WTC11 (cell line): ENCODE measurements at regions not wholly inside any gene's neighbourhood (a gene's known extent, or its start where the extent isn't known, plus 50 kb on each side); places are given as distances from the start of the nearest gene placed in this dataset.

Experiments used
- CTCF ChIP-seq: fragments of 200-600 bp; IDR thresholded peaks from 2 replicates; pipeline ENCODE4 v1.8.0; 2022; ENCODE audit warnings: antibody characterized with exemption
- E2F1 ChIP-seq: sonication (generic); formaldehyde crosslinking; IDR thresholded peaks from 2 replicates; pipeline ENCODE4 v1.8.0; 2022; ENCODE audit warnings: mild to moderate bottlenecking, missing genetic modification reagents
- FOXP1 ChIP-seq: sonication (generic); formaldehyde crosslinking; IDR thresholded peaks from 2 replicates; pipeline ENCODE4 v1.8.0; 2022; ENCODE audit warnings: missing genetic modification reagents, mild to moderate bottlenecking, moderate library complexity, borderline replicate concordance
- HMGA2 ChIP-seq: fragments of 250-450 bp; sonication (Bioruptor Pico); IDR thresholded peaks from 2 replicates; pipeline ENCODE4 v1.4.0; 2021; ENCODE audit warnings: mild to moderate bottlenecking, moderate library complexity
- JUN ChIP-seq: sonication (generic); formaldehyde crosslinking; IDR thresholded peaks from 2 replicates; pipeline ENCODE4 v1.8.0; 2023; ENCODE audit warnings: mild to moderate bottlenecking, missing genetic modification reagents
- MAX ChIP-seq: sonication (generic); formaldehyde crosslinking; IDR thresholded peaks from 2 replicates; pipeline ENCODE4 v1.8.0; 2022; ENCODE audit warnings: mild to moderate bottlenecking, missing genetic modification reagents
- NFYB ChIP-seq: sonication (generic); formaldehyde crosslinking; conservative IDR thresholded peaks from 2 replicates; pipeline ENCODE4 v1.8.0; 2022; ENCODE audit warnings: low read depth, missing genetic modification reagents
- SP1 ChIP-seq: sonication (generic); formaldehyde crosslinking; conservative IDR thresholded peaks from 2 replicates; pipeline ENCODE4 v1.8.1; 2022; ENCODE audit warnings: missing genetic modification reagents
- TEAD4 ChIP-seq: sonication (generic); formaldehyde crosslinking; IDR thresholded peaks from 2 replicates; pipeline ENCODE4 v1.8.0; 2022; ENCODE audit warnings: mild to moderate bottlenecking, missing genetic modification reagents
- ZNF396 ChIP-seq: fragments of 250-450 bp; sonication (Bioruptor Pico); IDR thresholded peaks from 2 replicates; pipeline ENCODE4 v1.8.0; 2021; ENCODE audit warnings: mild to moderate bottlenecking, moderate library complexity, borderline replicate concordance
- TF ChIP-seq, protein P1 (sequence below): sonication (generic); formaldehyde crosslinking; IDR thresholded peaks from 2 replicates; pipeline ENCODE4 v1.8.1; 2023; ENCODE audit warnings: mild to moderate bottlenecking, moderate library complexity, missing genetic modification reagents

DNA sequence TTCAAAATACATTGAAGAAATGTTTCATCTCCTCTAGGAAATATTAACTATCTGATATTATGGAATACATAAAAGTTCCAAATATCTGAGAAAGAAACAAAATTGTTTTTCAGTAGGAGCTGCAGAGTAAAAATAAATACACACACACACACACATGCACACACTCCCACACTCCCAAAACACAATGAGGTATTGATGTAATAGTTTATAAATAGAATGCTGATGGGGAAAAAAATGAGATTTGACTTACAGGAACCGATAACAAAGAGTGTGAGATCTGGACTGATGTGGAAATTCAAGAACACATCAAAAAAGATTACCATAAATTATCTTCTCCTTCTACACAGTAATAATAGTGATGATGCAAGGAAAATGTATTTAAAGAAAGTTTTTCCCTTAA lies 438.0 kb upstream of the CELF2 start:
- TF ChIP-seq SP1 (CRISPR knock-in tag), result no peak
- no peak for TF ChIP-seq CTCF
- TF ChIP-seq HMGA2 (CRISPR knock-in tag), result no peak
- TF ChIP-seq TEAD4 (CRISPR knock-in tag), result no peak
- TF ChIP-seq ZNF396, result no peak
- no peak for TF ChIP-seq JUN (CRISPR knock-in tag)
- TF ChIP-seq, protein P1, sequence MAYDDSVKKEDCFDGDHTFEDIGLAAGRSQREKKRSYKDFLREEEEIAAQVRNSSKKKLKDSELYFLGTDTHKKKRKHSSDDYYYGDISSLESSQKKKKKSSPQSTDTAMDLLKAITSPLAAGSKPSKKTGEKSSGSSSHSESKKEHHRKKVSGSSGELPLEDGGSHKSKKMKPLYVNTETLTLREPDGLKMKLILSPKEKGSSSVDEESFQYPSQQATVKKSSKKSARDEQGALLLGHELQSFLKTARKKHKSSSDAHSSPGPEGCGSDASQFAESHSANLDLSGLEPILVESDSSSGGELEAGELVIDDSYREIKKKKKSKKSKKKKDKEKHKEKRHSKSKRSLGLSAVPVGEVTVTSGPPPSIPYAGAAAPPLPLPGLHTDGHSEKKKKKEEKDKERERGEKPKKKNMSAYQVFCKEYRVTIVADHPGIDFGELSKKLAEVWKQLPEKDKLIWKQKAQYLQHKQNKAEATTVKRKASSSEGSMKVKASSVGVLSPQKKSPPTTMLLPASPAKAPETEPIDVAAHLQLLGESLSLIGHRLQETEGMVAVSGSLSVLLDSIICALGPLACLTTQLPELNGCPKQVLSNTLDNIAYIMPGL (CRISPR knock-in tag), result no peak
- no peak for TF ChIP-seq FOXP1 (CRISPR knock-in tag)
- TF ChIP-seq E2F1 (CRISPR knock-in tag), result no peak
- TF ChIP-seq NFYB (CRISPR knock-in tag), result no peak
- TF ChIP-seq MAX, result no peak
